Rectal smooth muscle tissue (tissue), 1 donor: ENCODE measurements at regions not wholly inside any gene's neighbourhood (a gene's known extent, or its start where the extent isn't known, plus 50 kb on each side); places are given as distances from the start of the nearest gene placed in this dataset.
"Not testable (repeated sequence)": the region's sequence is repeated elsewhere in the genome, so short reads cannot be mapped to it uniquely, and the experiment has no call there.

ENCODE experiments used
- H3K27ac ChIP-seq: one replicate; pipeline ENCODE4 v1.7.0; 2013; ENCODE audit warnings: low read depth, low read length, inconsistent platforms
- H3K27me3 ChIP-seq: one replicate; pipeline ENCODE4 v1.7.0; 2013; ENCODE audit warnings: low read length; ENCODE audit not compliant: control insufficient read depth, insufficient read depth
- H3K36me3 ChIP-seq: one replicate; pipeline ENCODE4 v1.7.0; 2013; ENCODE audit warnings: low read length; ENCODE audit not compliant: control insufficient read depth, insufficient read depth
- H3K4me1 ChIP-seq: one replicate; pipeline ENCODE4 v1.7.0; 2013; ENCODE audit warnings: low read length; ENCODE audit not compliant: control insufficient read depth, insufficient read depth
- H3K4me3 ChIP-seq: one replicate; pipeline ENCODE4 v1.7.0; 2013; ENCODE audit warnings: low read length
- H3K9ac ChIP-seq: one replicate; pipeline ENCODE4 v1.7.0; 2013; ENCODE audit warnings: low read length

- H3K27me3 ChIP-seq, H3K4me3 ChIP-seq, H3K27ac ChIP-seq, H3K9ac ChIP-seq, H3K4me1 ChIP-seq, H3K36me3 ChIP-seq: not testable (repeated sequence)
Measured at GRCh38 chr2:100751871-100752625, 67.9 kb upstream of the NPAS2 start.

DNA sequence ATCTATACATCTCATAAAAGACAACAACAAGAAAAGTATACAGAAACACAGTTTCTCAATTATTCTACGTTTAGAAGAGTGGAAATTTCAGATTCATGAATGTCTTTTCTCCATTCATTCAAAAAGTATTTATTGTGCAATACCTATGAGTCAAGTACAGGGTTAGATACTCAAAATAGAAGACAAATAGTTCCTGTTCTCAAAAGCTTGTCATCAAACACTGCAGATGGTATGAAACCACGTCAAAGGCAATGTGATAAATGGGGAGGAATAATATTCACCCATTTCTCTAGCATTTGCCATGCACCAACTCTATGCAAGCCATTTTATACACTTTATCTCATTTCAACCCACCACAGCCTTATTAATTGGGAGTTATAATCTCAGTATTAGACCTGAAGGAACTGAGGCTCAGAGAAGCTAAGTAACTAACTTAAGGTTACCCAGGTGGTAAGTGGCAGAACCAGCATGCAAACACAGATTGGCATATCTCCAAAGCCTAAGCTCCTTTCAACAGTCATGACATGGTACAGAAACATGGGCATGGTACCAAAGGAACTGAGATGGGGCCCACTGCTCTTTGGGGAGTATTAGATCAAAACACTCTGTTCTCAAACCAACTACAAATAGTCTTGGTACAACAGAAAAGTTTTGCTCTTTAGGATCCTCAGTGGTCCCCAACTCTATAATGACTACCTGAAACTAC, 67.2 kb upstream of the NPAS2 start:
- H3K4me1 ChIP-seq, result peaks cover 10% of the 10 kb centered on the region
- no peaks in the 10 kb centered on the region for H3K36me3 ChIP-seq
- no peak overlapping the region for H3K27ac ChIP-seq
- H3K27me3 ChIP-seq, result peaks cover 3% of the 10 kb centered on the region
- H3K4me3 ChIP-seq, result no peak overlapping the region
- no peak overlapping the region for H3K9ac ChIP-seq

GRCh38 chr2:100753444-100753843, 66.5 kb upstream of the NPAS2 start:
- Histone ChIP-seq H3K27me3 (peaks cover 3% of the 10 kb centered on the region), H3K27ac (no peak overlapping the region), H3K4me3 (no peak overlapping the region), H3K9ac (no peak overlapping the region), H3K36me3 (no peaks in the 10 kb centered on the region), H3K4me1 (peaks cover 15% of the 10 kb centered on the region)

GRCh38 chr2:100753881-100754280, 66.1 kb upstream of the NPAS2 start:
- Histone ChIP-seq H3K27ac (no peak overlapping the region), H3K4me3 (no peak overlapping the region), H3K36me3 (no peaks in the 10 kb centered on the region), H3K27me3 (peaks cover 3% of the 10 kb centered on the region), H3K9ac (no peak overlapping the region), H3K4me1 (peaks cover 15% of the 10 kb centered on the region)

- Histone ChIP-seq H3K27me3 (peaks cover 3% of the 10 kb centered on the region), H3K4me1 (peaks cover 15% of the 10 kb centered on the region), H3K27ac (no peak overlapping the region), H3K36me3 (no peaks in the 10 kb centered on the region), H3K9ac (no peak overlapping the region), H3K4me3 (no peak overlapping the region)
Measured at GRCh38 chr2:100754951-100755350, 65.0 kb upstream of the NPAS2 start.

GRCh38 chr2:100755441-100755840, 64.5 kb upstream of the NPAS2 start:
- H3K27ac ChIP-seq, result no peak overlapping the region
- peaks cover 3% of the 10 kb centered on the region for H3K27me3 ChIP-seq
- no peak overlapping the region for H3K9ac ChIP-seq
- H3K4me1 ChIP-seq, result peaks cover 15% of the 10 kb centered on the region
- H3K4me3 ChIP-seq, result no peak overlapping the region
- no peaks in the 10 kb centered on the region for H3K36me3 ChIP-seq

DNA sequence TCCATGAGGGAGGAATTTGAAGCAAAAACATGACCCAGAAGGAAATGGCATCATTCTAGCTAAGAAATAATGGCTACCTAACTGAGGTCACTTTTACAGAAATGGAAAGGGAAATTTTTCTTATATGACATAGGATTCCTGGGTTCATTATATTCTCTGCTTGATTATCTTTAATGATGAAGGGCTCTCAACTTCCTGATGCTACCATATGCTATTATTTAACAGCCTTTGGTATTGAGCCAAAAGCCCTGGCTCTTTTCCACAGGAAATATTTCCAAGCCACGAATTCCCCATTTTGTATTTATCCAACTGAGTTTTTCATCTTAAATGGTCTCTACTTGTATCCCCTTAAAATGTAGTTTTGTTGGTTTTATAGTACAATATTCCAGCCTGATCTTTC, 63.2 kb upstream of the NPAS2 start:
- peaks cover 3% of the 10 kb centered on the region for H3K27me3 ChIP-seq
- no peak overlapping the region for H3K9ac ChIP-seq
- no peaks in the 10 kb centered on the region for H3K36me3 ChIP-seq
- H3K4me1 ChIP-seq, result peaks cover 15% of the 10 kb centered on the region
- H3K4me3 ChIP-seq, result no peak overlapping the region
- peak overlapping the region; percentile 56 for H3K27ac ChIP-seq

GRCh38 chr2:100757621-100758394, 62.1 kb upstream of the NPAS2 start:
- peak overlapping the region; percentile 56 for H3K27ac ChIP-seq
- H3K4me3 ChIP-seq, result no peak overlapping the region
- H3K27me3 ChIP-seq, result peaks cover 3% of the 10 kb centered on the region
- H3K4me1 ChIP-seq, result peaks cover 15% of the 10 kb centered on the region
- no peak overlapping the region for H3K9ac ChIP-seq
- H3K36me3 ChIP-seq, result no peaks in the 10 kb centered on the region

- no peak overlapping the region for H3K27ac ChIP-seq
- H3K4me1 ChIP-seq, result peaks cover 15% of the 10 kb centered on the region
- H3K9ac ChIP-seq, result no peak overlapping the region
- H3K27me3 ChIP-seq, result peaks cover 3% of the 10 kb centered on the region
- H3K36me3 ChIP-seq, result no peaks in the 10 kb centered on the region
- no peak overlapping the region for H3K4me3 ChIP-seq
Measured at GRCh38 chr2:100759901-100760300, 60.0 kb upstream of the NPAS2 start.

DNA sequence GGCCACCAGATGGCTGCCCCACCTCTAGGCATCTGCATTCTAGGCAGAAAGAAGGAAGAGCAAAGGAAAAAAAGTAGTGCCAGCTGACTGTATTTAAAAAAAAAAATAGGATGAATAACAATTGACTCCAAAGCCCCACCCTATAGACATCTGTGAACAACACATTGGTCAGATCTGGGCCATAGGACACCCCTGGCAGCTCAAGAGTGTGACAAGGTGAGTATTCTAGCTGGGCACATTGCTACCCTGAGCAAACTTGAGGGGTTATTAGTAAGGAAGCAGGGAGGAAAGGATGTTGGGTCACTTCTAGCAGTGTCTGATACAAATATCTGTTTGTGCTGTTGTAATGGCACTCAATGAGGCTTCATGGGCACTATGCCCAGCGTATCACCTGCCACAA, 58.6 kb upstream of the NPAS2 start:
- no peaks in the 10 kb centered on the region for H3K27me3 ChIP-seq
- no peak overlapping the region for H3K9ac ChIP-seq
- no peak overlapping the region for H3K27ac ChIP-seq
- H3K4me1 ChIP-seq, result peaks cover 15% of the 10 kb centered on the region
- no peaks in the 10 kb centered on the region for H3K36me3 ChIP-seq
- no peak overlapping the region for H3K4me3 ChIP-seq

DNA sequence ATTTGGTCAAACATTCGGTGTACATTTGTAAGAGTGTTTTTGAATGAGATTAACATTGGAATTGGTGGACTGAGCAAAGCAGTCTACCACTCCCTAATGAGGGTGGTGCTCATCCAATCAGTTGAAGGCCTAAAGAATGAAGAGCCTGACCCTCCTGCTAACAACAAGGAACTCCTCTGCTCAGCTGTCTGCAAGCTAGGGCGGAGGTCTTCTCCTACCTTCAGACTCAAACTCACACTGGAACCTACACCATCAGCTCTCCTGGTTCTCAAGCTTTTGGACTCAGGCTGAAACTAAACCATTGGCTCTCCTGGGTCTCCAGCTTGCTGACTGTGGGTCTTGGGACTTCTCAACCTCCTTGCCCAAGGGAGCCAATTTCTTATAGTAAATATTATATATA, 55.5 kb upstream of the NPAS2 start:
- Histone ChIP-seq H3K27me3 (no peaks in the 10 kb centered on the region), H3K9ac (no peak overlapping the region), H3K27ac (no peak overlapping the region), H3K4me1 (peaks cover 9% of the 10 kb centered on the region), H3K4me3 (no peak overlapping the region), H3K36me3 (no peaks in the 10 kb centered on the region)

DNA sequence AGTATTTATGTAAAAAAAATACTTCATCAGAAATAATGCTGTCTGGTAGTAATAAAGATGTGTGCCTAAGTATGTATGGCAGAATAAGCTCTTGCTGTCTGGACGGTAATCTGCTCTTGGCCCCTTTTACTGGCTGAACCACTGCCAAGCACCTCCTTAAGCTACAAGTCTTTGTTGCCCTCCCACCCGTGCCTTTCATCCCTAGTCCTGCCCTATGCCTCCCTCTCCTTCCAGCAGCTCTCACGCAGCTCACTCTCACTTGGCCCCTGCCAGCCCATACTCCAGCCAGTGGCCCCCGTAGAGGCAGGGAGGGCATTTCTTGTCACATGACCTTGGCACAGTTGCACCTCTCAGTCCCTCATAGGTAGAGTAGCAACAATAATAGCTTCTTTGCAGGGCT, 54.5 kb upstream of the NPAS2 start:
- H3K27ac ChIP-seq, result no peak overlapping the region
- H3K4me3 ChIP-seq, result no peak overlapping the region
- no peaks in the 10 kb centered on the region for H3K27me3 ChIP-seq
- no peak overlapping the region for H3K9ac ChIP-seq
- H3K4me1 ChIP-seq, result peaks cover 9% of the 10 kb centered on the region
- H3K36me3 ChIP-seq, result no peaks in the 10 kb centered on the region
